ENCODE measurements at regions not wholly inside any gene's neighbourhood (a gene's known extent, or its start where the extent isn't known, plus 50 kb on each side); places are given as distances from the start of the nearest gene placed in this dataset.

DNA sequence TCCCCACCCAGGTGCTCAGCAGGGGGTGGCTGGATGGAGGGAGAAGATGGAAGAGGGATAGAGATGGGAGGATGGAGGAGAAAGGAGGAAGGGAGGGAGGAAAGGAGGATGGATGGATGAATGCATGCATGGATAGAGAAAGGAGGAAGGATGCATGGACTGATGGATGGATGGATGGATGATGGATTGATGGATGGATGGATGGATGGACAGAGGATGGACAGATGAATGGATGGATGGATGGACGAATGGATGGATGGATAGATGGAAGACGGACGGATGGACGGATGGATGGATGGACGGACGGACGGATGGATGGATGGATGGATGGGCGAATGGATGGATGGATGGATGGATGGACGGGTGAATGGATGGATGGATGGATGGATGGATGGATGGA, 64.1 kb downstream of the NCOR2 start:
- DNase-seq = no peak

- DNase-seq = no peak
Observed at GRCh38 chr12:124502379-124502778, 65.0 kb downstream of the NCOR2 start.

DNA sequence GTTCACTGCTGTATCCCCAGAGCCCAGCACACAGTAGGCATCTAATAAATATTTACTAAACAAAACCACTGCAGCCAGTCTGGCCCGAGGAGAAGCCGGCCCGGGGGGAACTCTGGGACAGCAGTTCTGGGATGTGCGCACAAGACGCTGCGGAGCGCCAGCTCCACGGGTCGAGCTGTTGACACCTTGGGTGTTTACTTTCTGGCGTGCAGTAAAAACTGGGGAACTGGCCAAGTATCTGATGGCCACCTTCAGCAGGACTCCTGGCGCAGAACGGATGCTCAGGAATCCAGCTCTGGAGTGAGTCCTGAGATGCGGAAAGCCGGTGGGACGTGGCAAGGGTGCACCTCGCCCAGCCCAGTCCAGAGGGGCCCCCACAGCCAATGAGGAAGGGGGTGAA, 65.6 kb downstream of the NCOR2 start:
- DNase-seq = no peak

DNA sequence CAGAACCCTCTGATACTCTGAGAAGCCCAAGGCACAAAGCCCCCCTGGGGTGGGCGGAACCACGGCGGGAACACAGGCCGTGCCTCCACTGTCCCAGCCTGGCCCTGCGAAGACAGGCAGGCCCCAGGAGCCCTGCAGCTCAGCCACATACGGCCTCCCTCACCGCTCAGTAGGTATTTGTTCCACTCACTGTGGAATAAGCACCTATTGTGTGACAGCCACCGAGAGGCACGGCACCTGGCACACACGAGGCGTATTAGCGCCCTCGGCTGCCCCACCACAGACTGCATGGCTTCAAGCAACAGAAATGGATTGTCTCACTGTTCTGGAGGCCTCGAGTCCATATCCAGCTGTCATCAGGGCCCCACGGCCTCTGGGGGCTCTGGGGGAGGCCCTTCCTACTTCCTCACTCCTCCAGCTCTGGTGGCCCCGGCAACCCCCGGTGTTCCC, 66.3 kb downstream of the NCOR2 start:
- no peak for DNase-seq

DNA sequence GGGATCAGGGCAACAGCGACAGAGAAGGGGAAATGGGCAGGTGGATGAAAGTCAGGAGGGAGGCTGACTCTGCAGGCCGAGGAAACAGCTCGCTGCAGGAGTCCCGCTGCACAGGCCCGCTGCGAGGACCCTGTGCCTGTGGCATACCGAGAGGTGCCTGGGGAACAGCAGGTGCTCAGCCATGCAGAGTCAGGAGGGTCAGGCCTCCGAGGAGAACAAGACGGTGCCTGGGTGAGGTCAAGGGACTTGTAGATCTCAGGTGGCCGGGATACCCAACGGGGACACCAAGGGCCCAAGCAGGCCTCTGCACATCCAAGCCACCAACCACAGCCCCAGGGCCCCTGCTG, 67.5 kb downstream of the NCOR2 start:
- no peak for DNase-seq

DNA sequence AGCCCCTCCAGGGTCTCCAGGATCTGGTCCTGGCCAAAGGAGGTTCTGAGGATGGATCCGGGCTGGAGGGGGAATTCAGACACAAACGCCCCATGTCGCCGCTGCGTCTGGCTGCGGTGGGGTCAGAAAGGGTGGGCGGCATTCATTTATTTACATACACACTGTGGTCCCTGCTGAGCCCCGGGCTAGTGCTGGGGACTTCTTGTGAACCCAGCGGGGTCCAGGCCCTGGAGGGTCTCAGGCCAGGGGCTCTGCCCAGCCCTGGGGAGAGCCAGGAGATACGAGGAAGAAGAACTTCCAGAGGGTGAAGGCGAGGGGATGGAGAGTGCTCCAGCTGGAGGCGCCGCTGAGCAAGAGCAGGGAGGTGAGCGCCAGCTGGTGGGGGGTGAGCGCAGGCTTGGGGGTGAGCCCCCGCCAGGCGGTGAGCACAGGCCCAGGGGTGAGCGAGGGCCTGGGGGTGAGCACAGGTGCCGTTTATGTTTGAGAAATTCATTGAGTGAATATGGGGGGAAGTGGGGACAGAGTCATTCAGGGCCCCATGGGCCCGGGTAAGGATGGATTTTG, 68.1 kb downstream of the NCOR2 start:
- DNase-seq = no peak

DNA sequence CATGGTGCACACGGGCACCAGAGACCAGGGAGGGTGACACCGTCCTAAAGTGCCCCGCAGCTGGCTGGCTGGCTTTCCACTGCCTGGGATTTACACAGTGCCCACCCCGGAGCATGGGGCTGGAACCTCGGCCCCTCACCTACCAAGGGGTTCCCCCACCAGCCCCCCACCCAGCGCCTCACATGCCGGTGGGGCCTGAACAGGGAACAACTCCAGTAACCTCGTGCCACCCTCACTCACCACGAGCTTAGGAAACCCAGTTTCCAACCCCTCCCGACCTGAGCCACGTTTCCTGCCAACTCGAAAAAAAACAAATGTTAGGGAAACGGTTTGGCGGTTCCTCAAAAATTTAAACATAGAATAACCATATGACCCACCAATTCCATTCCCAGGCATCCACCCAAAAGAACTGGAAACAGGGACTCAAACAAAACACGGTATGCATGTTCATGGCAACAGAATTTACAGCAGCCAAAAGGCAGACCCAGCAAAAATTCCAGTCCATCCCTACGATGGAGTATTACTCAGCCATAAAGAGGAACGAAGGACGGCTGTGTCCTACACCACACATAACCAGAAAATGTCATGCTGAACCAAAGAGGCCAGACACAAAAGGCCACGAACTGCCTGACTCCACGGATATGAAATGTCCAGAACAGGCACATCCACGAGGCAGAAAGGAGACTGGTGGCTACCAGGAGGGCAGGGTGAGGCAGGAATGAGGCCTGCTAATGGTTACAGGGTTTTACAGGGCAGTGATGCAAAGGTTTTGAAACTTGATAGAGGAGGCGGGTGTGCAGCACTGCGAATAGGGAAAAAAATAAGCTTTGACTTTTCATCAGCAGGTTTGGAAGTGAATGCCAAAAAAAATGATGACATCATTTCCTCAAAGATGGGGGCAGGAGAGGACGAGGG, 68.9 kb downstream of the NCOR2 start:
- DNase-seq = no peak

- DNase-seq = no peak
Observed at GRCh38 chr12:124497658-124498057, 69.8 kb downstream of the NCOR2 start.

- no peak for DNase-seq
Observed at GRCh38 chr12:124497039-124497438, 70.4 kb downstream of the NCOR2 start.

DNA sequence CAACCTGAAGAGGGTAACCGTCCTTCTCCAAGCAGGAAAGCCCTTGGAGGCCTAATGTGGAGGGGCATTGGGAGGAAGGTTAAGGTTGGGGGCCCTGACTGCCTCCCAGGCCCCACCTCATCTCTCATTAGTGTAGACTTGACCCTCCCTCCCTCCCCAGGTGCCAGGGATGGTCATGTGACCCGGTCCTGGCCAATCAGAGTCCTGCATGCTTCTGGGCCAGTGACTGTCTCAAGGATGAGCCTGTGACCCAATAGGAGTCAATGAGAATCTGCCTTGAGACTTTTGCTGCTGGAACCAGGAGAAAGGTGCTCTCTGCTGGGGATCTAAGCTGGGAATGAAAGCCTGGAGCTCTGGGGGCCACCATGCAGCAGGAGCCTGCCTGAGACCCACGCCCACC, 70.8 kb downstream of the NCOR2 start:
- DNase-seq = no peak

DNA sequence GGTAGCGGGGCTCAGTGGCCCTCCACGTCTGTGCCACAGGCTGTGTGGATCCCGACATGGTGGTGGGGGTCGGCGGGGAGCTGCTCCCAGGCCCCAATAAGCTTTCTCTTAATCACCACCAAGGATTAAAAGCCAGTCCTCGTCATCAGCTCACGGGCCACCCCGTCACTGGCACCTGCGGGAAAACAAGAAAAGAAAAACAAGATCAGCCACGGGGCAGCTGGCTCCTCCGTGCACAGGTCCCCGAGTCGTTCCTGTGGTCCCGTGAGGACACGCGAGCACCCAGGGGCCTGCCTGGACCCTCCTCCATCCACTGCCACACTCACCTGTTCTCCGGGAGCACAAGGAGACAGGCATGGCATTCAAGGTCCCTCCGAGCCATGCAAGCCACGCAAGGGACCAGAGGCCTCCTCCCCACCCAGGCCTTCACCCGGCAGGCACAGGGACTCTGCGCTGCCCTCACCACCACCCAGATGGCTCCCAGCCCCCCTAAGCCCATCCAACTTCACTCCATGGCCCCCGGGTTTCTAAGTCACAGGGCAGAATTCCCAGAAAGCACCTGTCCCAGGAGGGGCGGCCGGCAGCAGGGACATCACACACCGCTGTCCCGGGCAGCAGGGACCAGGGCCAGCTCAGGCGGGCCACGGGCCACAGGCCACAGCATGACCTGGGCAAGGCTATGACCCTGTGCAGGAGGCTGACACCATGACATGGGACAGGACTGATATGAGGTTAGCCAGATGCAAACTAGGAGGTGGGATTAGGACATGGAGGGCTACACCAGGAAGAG, 72.0 kb downstream of the NCOR2 start:
- DNase-seq = no peak

DNA sequence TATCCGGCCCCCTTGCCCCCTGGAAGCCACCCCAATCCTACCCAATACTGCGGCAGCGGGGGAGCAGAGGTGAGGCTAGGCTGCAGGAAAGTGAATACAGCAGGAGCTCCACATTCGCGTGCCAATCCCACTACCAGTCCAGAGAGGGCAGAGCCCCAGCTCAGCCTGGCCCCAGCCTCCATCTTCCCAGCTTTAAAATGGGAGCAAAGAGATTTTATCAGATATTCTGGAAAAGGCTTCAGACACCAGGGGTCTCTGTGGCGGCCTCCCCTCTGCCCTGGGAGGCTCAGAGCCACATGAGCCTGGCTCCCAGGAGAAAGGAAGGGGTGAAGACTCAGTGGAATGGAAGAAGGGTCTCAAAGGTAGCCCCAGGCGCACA, 72.7 kb downstream of the NCOR2 start:
- DNase-seq = no peak

- no peak for DNase-seq
Observed at GRCh38 chr12:124493809-124494750, 73.3 kb downstream of the NCOR2 start.

DNA sequence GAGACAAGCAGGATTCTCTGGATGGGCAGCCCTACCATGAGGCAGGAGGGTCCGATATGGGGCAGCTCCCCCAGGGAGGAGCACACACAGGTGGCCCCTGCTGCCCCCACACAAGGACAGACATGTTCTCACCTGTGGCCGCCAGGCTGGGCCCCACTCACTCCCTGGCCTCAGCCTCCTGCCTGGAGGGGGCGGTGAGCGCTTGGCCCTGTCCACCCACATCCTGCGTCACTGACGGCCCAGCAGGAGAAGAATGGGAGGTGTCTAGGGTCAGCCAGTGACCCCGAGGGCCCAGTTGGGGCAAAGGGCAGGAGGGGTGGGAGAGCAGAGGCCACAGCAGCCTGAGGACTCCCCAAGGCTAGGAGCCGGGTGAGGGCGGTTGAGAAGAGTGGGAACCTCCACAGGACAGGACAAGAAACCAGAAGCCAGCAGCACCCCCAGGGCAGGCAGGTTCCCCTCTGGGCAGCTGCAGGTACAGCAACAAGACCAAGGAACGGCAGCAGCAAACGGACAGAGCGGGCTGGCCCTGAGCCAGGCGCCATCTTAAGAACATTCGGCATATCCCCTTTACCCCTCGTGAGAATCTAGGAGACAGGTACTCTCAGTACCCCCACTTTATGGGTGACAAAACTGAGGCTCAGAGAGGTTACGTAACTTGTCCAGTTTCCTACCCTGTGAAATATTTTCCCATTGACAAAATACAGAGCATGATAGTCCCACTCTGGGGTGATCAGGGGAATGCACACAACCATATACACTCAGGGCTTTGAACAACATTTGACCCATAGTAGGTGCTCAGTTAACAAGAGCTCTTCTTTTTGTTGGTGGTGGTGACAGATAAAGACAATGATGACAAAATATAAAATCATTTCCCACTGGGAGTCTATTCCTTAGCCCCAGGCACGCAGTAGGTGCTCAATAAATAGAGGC, 74.3 kb downstream of the NCOR2 start:
- no peak for DNase-seq

DNA sequence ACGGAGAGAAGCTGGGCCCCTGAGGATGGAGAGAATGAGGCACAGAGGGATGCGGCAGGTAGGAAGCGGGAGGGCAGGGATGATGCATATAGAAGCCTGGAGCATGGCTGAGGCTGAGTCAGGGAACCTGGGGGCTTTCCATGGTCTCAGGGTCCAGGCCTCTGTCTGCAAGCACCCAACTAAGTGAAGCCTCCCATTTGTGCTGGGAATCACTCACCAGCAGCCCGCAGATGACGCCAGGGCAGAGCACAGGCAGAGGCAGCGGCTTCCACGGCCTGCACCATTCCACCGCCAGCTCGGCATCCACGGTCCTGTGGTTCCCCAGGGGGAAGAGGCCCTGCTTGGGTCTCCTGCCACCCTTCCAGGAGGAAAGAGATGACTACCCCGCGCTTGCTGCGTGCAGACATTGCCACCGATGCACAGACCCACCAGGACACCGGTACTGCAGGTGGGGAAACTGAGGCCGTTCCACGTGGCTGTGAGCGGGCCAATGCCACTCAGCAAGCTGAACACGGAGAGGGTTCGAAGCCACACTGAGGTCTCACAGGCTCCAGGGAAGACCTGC, 75.5 kb downstream of the NCOR2 start:
- DNase-seq = no peak

GRCh38 chr12:124491310-124491709, 76.1 kb downstream of the NCOR2 start:
- DNase-seq = no peak

- no peak for DNase-seq
Observed at GRCh38 chr12:124490584-124491305, 76.7 kb downstream of the NCOR2 start.

DNA sequence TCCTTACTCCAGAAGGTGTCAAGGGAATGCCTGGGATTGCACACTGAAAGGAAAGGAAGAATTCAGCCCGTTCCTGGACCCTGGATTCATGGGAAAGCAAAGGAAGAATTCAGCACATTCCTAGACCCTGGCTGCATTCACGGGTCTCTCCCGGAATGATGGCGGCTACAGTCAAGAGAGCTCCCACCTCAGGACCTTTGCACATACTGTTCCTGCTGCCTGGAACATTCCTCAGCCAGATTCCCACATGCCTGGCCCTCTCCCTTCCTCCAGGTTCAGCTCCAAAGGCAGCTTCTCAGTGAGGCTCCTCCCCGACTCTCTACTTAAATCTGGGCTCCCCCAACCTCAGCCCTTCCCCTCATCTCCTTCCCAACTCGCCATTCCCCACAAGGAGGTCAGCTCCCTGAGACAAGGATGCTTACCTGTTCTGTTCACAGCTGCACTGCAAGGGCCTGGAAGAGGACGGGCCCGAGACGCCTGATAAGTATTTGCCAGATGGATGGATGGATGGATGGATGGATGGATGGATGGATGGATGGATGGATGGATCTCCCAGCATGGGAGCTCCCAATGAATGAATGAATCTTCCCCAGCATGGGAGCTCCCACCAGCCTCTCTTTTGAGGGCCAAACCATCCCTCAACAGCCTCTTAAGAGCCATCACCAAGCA, 77.4 kb downstream of the NCOR2 start:
- no peak for DNase-seq

- no peak for DNase-seq
Observed at GRCh38 chr12:124489220-124489619, 78.2 kb downstream of the NCOR2 start.

DNA sequence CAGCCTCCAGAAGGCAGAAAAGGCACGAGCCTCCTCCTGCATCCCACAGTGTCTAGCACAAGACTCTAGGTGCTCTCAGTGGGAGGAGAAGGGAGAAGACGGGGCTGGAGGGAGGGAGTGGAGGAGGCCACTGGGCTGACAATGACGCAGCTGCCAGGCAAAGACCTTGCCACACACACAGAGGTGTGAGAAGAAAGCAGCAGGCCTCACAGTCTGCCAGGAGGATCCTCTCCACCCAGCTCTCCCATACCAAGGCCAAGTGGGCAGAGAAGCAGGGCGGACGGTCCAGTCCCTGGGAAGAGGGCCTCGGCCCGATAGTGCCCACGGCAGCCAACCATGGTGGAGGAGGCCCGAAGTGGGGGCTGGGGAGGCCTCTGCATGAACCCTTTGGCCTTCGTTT, 78.9 kb downstream of the NCOR2 start:
- DNase-seq = no peak

Measured in activated CD4-positive, alpha-beta T cell treated with anti-CD3 and anti-CD28 coated beads, Interleukin-2, amount 50 U/mL, for 1 hour (primary cell).